PC-3 (cell line): ENCODE measurements at regions not wholly inside any gene's neighbourhood (a gene's known extent, or its start where the extent isn't known, plus 50 kb on each side); places are given as distances from the start of the nearest gene placed in this dataset.

Experiments
- ATAC-seq: fragments of 200-7000 bp; cut with Tn5 transposase; 2 replicates; pipeline ENCODE4 v1.9.1; 2020; ENCODE audit warnings: mild to moderate bottlenecking, moderate library complexity
- BruUV-seq: library from RNA; stranded (reverse); fragments of 400-500 nt; replicated peaks from 2 replicates; lab custom pipeline; 2021; lab: Mats Ljungman, UMichigan
- CTCF ChIA-PET: fragments of 300-600 bp; sonication (Branson Sonifier 250); formaldehyde crosslinking; loops from one replicate; lab custom pipeline; 2022; ENCODE audit warnings: antibody characterized with exemption; lab: Charles Lee
- POLR2A ChIA-PET: fragments of 300-600 bp; sonication (Branson Sonifier 250); formaldehyde crosslinking; loops from one replicate; lab custom pipeline; 2022; ENCODE audit warnings: antibody characterized with exemption; ENCODE audit not compliant: unreplicated experiment; lab: Charles Lee
- DNase-seq: peaks from one replicate; pipeline ENCODE4 v3.0.0-alpha.2; 2015
- H2AFZ ChIP-seq: fragments of 300-600 bp; sonication (generic); 2 replicates; pipeline ENCODE4 v1.6.0; 2016; ENCODE audit warnings: antibody characterized with exemption, low read length
- H3F3A ChIP-seq: fragments of 300-600 bp; sonication (generic); one replicate; pipeline ENCODE4 v1.6.0; 2017; ENCODE audit warnings: antibody characterized with exemption, low read length, control low read depth, mild to moderate bottlenecking; ENCODE audit not compliant: unreplicated experiment
- H3K27ac ChIP-seq: fragments of 300-600 bp; sonication (generic); 2 replicates; pipeline ENCODE4 v1.5.1; 2016; ENCODE audit warnings: mild to moderate bottlenecking, low read length
- H3K27me3 ChIP-seq: fragments of 300-600 bp; sonication (generic); 2 replicates; pipeline ENCODE4 v1.6.1; 2016; ENCODE audit warnings: low read length, mixed read lengths
- H3K36me3 ChIP-seq: fragments of 300-600 bp; sonication (generic); 2 replicates; pipeline ENCODE4 v1.6.1; 2016; ENCODE audit warnings: low read depth, mixed run types, low read length, mixed read lengths
- H3K4me1 ChIP-seq: fragments of 300-600 bp; sonication (generic); 2 replicates; pipeline ENCODE4 v1.5.1; 2016; ENCODE audit warnings: low read length; ENCODE audit not compliant: insufficient read depth
- H3K4me2 ChIP-seq: fragments of 300-600 bp; sonication (generic); 2 replicates; pipeline ENCODE4 v1.6.0; 2016; ENCODE audit warnings: low read length
- H3K4me3 ChIP-seq: fragments of 300-600 bp; sonication (generic); 2 replicates; pipeline ENCODE4 v1.5.1; 2016; ENCODE audit warnings: mild to moderate bottlenecking, low read length, mixed read lengths
- H3K79me2 ChIP-seq: fragments of 300-600 bp; sonication (generic); 2 replicates; pipeline ENCODE4 v1.6.1; 2017; ENCODE audit warnings: low read length, mixed read lengths
- H3K9ac ChIP-seq: fragments of 300-600 bp; sonication (generic); 2 replicates; pipeline ENCODE4 v1.6.0; 2016; ENCODE audit warnings: mild to moderate bottlenecking, low read length
- H3K9me2 ChIP-seq: fragments of 300-600 bp; sonication (generic); replicated peaks from 2 replicates; pipeline ENCODE4 v1.6.1; 2016; ENCODE audit warnings: mixed run types, low read length, mixed read lengths
- H3K9me3 ChIP-seq: fragments of 300-600 bp; sonication (generic); 2 replicates; pipeline ENCODE4 v1.6.1; 2016; ENCODE audit warnings: low read length, mixed read lengths
- H4K20me1 ChIP-seq: fragments of 300-600 bp; sonication (generic); 2 replicates; pipeline ENCODE4 v1.6.1; 2016; ENCODE audit warnings: low read length, mixed read lengths
- CTCF ChIP-seq: fragments of 300-600 bp; sonication (generic); conservative IDR thresholded peaks from 2 replicates; pipeline ENCODE4 v1.5.1; 2017; ENCODE audit warnings: antibody characterized with exemption, low read depth, mild to moderate bottlenecking, low read length
- EZH2 ChIP-seq: fragments of 300-600 bp; sonication (generic); IDR thresholded peaks from one replicate; pipeline ENCODE4 v1.6.1; 2017; ENCODE audit warnings: antibody characterized with exemption, mild to moderate bottlenecking, low read length; ENCODE audit not compliant: unreplicated experiment
- EZH2phosphoT487 ChIP-seq: fragments of 300-600 bp; sonication (generic); IDR thresholded peaks from 2 replicates; pipeline ENCODE4 v1.6.1; 2018; ENCODE audit warnings: mild to moderate bottlenecking, antibody characterized with exemption, low read length, borderline replicate concordance
- intact Hi-C: fragments of 100-400 bp; cut with micrococcal nuclease; formaldehyde crosslinking; loops from 2 replicates; pipeline ENCODE4 v1.9.0; 2023

- no peak overlapping the region for H2AFZ ChIP-seq
- H3K4me1 ChIP-seq = peaks cover 4% of the 10 kb centered on the region; the same call in 1 of the 2 replicates
- H3K4me3 ChIP-seq = no peak overlapping the region
- no peak overlapping the region for H3K27ac ChIP-seq
- no peaks in the 10 kb centered on the region for H4K20me1 ChIP-seq
- no TSS peak for BruUV-seq
- DNase-seq (no peak), ATAC-seq (no peak)
- no peaks in the 10 kb centered on the region for H3K36me3 ChIP-seq
- H3F3A ChIP-seq = no peaks in the 10 kb centered on the region
- no peak overlapping the region for H3K9ac ChIP-seq
- no peaks in the 10 kb centered on the region for H3K27me3 ChIP-seq
- TF ChIP-seq CTCF (no peak), EZH2 (no peak), EZH2phosphoT487 (no peak)
- intact Hi-C loops = no loop called here
- no peaks in the 10 kb centered on the region for H3K79me2 ChIP-seq
- H3K4me2 ChIP-seq = no peak overlapping the region
- ChIA-PET POLR2A (no interaction called here), CTCF (no interaction called here)
- H3K9me2 ChIP-seq = no peaks in the 10 kb centered on the region
- no peaks in the 10 kb centered on the region for H3K9me3 ChIP-seq
Measured at GRCh38 chr2:30310371-30310770, 79.0 kb downstream of the LBH start.

- no peak for ATAC-seq
- Histone ChIP-seq H3K4me3 (no peak overlapping the region), H3K79me2 (no peaks in the 10 kb centered on the region), H3K9ac (no peak overlapping the region), H3K27me3 (no peaks in the 10 kb centered on the region), H3K27ac (no peak overlapping the region), H3K9me2 (no peaks in the 10 kb centered on the region), H3K36me3 (no peaks in the 10 kb centered on the region), H2AFZ (no peak overlapping the region), H4K20me1 (no peaks in the 10 kb centered on the region), H3K4me2 (no peak overlapping the region), H3K9me3 (no peaks in the 10 kb centered on the region), H3F3A (no peaks in the 10 kb centered on the region), H3K4me1 (0 out of 2 replicates have a peak, but pooled peaks cover 3% of the 10 kb centered on the region)
- BruUV-seq = no TSS peak
- intact Hi-C loops = no loop called here
- no peak for DNase-seq
- POLR2A ChIA-PET = no interaction called here
- TF ChIP-seq EZH2 = no peak
- TF ChIP-seq EZH2phosphoT487 = no peak
- TF ChIP-seq CTCF = no peak
- CTCF ChIA-PET = no interaction called here
Measured at GRCh38 chr2:30310955-30311354, 79.6 kb downstream of the LBH start.

- ChIA-PET POLR2A (no interaction called here), CTCF (no interaction called here)
- ATAC-seq = no peak
Measured at GRCh38 chr2:30311711-30312110, 80.4 kb downstream of the LBH start.

More at GRCh38 chr2:30311711-30312110, 80.4 kb downstream of the LBH start:
- no peak overlapping the region for H3K4me3 ChIP-seq
- H3K9ac ChIP-seq = no peak overlapping the region
- H3K79me2 ChIP-seq = no peaks in the 10 kb centered on the region
- intact Hi-C loops = no loop called here
- DNase-seq = no peak
- H3K9me2 ChIP-seq = no peaks in the 10 kb centered on the region
- H3K4me1 ChIP-seq = 0 out of 2 replicates have a peak, but pooled peaks cover 3% of the 10 kb centered on the region
- no peak overlapping the region for H3K27ac ChIP-seq
- H3K27me3 ChIP-seq = no peaks in the 10 kb centered on the region
- H3K36me3 ChIP-seq = no peaks in the 10 kb centered on the region
- no peaks in the 10 kb centered on the region for H3F3A ChIP-seq
- TF ChIP-seq EZH2 (no peak), EZH2phosphoT487 (no peak), CTCF (no peak)
- no peak overlapping the region for H3K4me2 ChIP-seq
- no peaks in the 10 kb centered on the region for H4K20me1 ChIP-seq
- BruUV-seq = no TSS peak
- no peaks in the 10 kb centered on the region for H3K9me3 ChIP-seq
- no peak overlapping the region for H2AFZ ChIP-seq
